GM18508 (cell line): ENCODE measurements at regions not wholly inside any gene's neighbourhood (a gene's known extent, or its start where the extent isn't known, plus 50 kb on each side); places are given as distances from the start of the nearest gene placed in this dataset.

Source experiments
- ATAC-seq: cut with Tn5 transposase; IDR thresholded peaks from one replicate; pipeline ENCODE4 v1.9.1; 2021; ENCODE audit warnings: moderate number of reproducible peaks; ENCODE audit not compliant: insufficient read depth, unreplicated experiment

GRCh38 chr17:31595666-31596381 is 204.3 kb downstream of the RAB11FIP4 start:
- ATAC-seq, result no peak

- no peak for ATAC-seq
Observed at GRCh38 chr17:31595076-31595475, 203.6 kb downstream of the RAB11FIP4 start.

GRCh38 chr17:31594416-31594815 is 202.9 kb downstream of the RAB11FIP4 start:
- ATAC-seq, result no peak

- no peak for ATAC-seq
Observed at GRCh38 chr17:31593806-31594205, 202.3 kb downstream of the RAB11FIP4 start.

- no peak for ATAC-seq
Observed at GRCh38 chr17:31591924-31592323, 200.4 kb downstream of the RAB11FIP4 start.

DNA sequence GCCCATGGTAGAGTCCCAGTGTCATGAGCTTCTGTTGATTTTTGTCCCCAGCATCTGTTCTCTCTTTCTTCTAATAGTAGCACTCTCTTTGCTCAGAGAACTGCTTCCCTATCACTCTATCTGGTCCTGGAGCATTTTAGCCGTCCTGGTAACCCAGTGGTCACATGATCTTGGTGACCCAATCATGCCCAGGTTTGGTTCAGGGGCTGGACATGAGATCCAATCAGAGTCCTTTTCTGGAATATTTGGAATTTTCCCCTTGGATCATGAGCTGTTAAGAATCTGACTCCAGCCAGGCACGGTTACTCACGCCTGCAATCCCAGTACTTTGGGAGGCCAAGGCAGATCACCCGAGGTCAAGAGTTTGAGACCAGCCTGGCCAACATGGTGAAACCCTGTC is 197.0 kb downstream of the RAB11FIP4 start:
- no peak for ATAC-seq

DNA sequence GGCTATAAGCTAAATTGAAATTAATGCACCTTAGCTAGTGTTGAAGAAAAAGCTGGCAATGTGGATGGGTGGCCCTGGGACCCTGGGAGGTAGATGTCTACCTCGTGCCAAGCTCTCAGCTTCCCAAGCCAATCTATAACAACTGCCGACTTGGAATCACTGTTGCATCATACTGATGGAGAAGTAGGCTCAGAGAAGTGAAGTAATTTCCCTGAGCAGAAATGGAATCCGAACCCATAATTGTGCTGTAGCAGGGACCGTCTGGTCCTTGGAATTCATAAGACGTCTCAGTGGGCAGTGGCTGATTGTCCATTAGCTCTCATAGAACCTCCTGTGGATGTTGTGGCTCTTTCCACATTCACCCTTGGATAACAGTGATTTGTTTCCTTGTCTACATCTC is 196.6 kb downstream of the RAB11FIP4 start:
- ATAC-seq, result no peak
